ENCODE measurements at regions not wholly inside any gene's neighbourhood (a gene's known extent, or its start where the extent isn't known, plus 50 kb on each side); places are given as distances from the start of the nearest gene placed in this dataset.

GRCh38 chr5:68028131-68028727 lies 187.3 kb upstream of the PIK3R1 start:
- DNase-seq (no peak), ATAC-seq (ENCODE audit: poor library complexity) (no peak)
- no peak for TF ChIP-seq CTCF (IDR thresholded peaks at IDR 0.05)
- H3K27ac ChIP-seq (ENCODE audit: low read depth in 1 of 2, low read length in 2 of 2): no peak overlapping the region
- Mint-ChIP-seq H3K4me3 (no peak overlapping the region), H3K27me3 (no peaks in the 10 kb centered on the region), H3K27ac (no peak overlapping the region), H3K4me1 (ENCODE audit: low read depth) (no peaks in the 10 kb centered on the region), H3K9me3 (no peaks in the 10 kb centered on the region), H3K36me3 (ENCODE audit: low read depth) (no peaks in the 10 kb centered on the region)
- no peaks in the 10 kb centered on the region for H3K9me3 ChIP-seq (ENCODE audit: control insufficient read depth in 1 of 2, insufficient read depth in 1 of 2, low read length in 2 of 2)
- intact Hi-C loops (cut with DNase I, micrococcal nuclease): no loop called here
- ChIA-PET CTCF (no interaction called here), POLR2A (no interaction called here)
- H3K4me3 ChIP-seq (ENCODE audit: low read length): no peak overlapping the region
- H3K4me1 ChIP-seq (ENCODE audit: insufficient read depth, low read length): no peaks in the 10 kb centered on the region
- no peaks in the 10 kb centered on the region for H3K36me3 ChIP-seq (ENCODE audit: insufficient read depth, low read length)
- no peaks in the 10 kb centered on the region for H3K27me3 ChIP-seq (ENCODE audit: control insufficient read depth in 1 of 2, insufficient read depth in 2 of 2, low read length in 2 of 2)

- ATAC-seq (ENCODE audit: poor library complexity) (no peak), DNase-seq (no peak)
- Mint-ChIP-seq H3K27me3 (no peaks in the 10 kb centered on the region), H3K9me3 (no peaks in the 10 kb centered on the region), H3K4me3 (no peak overlapping the region), H3K4me1 (ENCODE audit: low read depth) (no peaks in the 10 kb centered on the region), H3K36me3 (ENCODE audit: low read depth) (no peaks in the 10 kb centered on the region), H3K27ac (no peak overlapping the region)
- POLR2A ChIA-PET: no interaction called here
- intact Hi-C loops (cut with DNase I, micrococcal nuclease): no loop called here
- Histone ChIP-seq H3K9me3 (ENCODE audit: control insufficient read depth in 1 of 2, insufficient read depth in 1 of 2, low read length in 2 of 2) (no peaks in the 10 kb centered on the region), H3K4me3 (ENCODE audit: low read length) (no peak overlapping the region), H3K27me3 (ENCODE audit: control insufficient read depth in 1 of 2, insufficient read depth in 2 of 2, low read length in 2 of 2) (no peaks in the 10 kb centered on the region), H3K36me3 (ENCODE audit: insufficient read depth, low read length) (no peaks in the 10 kb centered on the region), H3K4me1 (ENCODE audit: insufficient read depth, low read length) (no peaks in the 10 kb centered on the region), H3K27ac (ENCODE audit: low read depth in 1 of 2, low read length in 2 of 2) (no peak overlapping the region)
- CTCF ChIA-PET: no interaction called here
- no peak for TF ChIP-seq CTCF (IDR thresholded peaks at IDR 0.05)
Measured at GRCh38 chr5:68027519-68027918, 188.0 kb upstream of the PIK3R1 start.

- ChIA-PET POLR2A (no interaction called here), CTCF (no interaction called here)
- no peak for ATAC-seq (ENCODE audit: poor library complexity)
- Mint-ChIP-seq H3K27me3 (no peaks in the 10 kb centered on the region), H3K4me3 (no peak overlapping the region), H3K9me3 (no peaks in the 10 kb centered on the region), H3K27ac (no peak overlapping the region), H3K36me3 (ENCODE audit: low read depth) (no peaks in the 10 kb centered on the region), H3K4me1 (ENCODE audit: low read depth) (no peaks in the 10 kb centered on the region)
- Histone ChIP-seq H3K27me3 (ENCODE audit: control insufficient read depth in 1 of 2, insufficient read depth in 2 of 2, low read length in 2 of 2) (no peaks in the 10 kb centered on the region), H3K27ac (ENCODE audit: low read depth in 1 of 2, low read length in 2 of 2) (no peak overlapping the region), H3K36me3 (ENCODE audit: insufficient read depth, low read length) (no peaks in the 10 kb centered on the region), H3K4me1 (ENCODE audit: insufficient read depth, low read length) (no peaks in the 10 kb centered on the region), H3K9me3 (ENCODE audit: control insufficient read depth in 1 of 2, insufficient read depth in 1 of 2, low read length in 2 of 2) (no peaks in the 10 kb centered on the region), H3K4me3 (ENCODE audit: low read length) (no peak overlapping the region)
- intact Hi-C loops (cut with DNase I, micrococcal nuclease): no loop called here
- no peak for TF ChIP-seq CTCF (IDR thresholded peaks at IDR 0.05)
- DNase-seq: no peak
Measured at GRCh38 chr5:68026092-68026885, 189.3 kb upstream of the PIK3R1 start.

Measured in CD4-positive, alpha-beta T cell (primary cell).